Panc1 (cell line): ENCODE measurements at regions not wholly inside any gene's neighbourhood (a gene's known extent, or its start where the extent isn't known, plus 50 kb on each side); places are given as distances from the start of the nearest gene placed in this dataset.

Experiments used
- ATAC-seq: fragments of 200-7000 bp; cut with Tn5 transposase; 2 replicates; pipeline ENCODE4 v1.9.1; 2020; ENCODE audit warnings: mild to moderate bottlenecking, moderate library complexity
- BruUV-seq: library from RNA; stranded (reverse); fragments of 400-500 nt; replicated peaks from 2 replicates; lab custom pipeline; 2021; lab: Mats Ljungman, UMichigan
- CTCF ChIA-PET: fragments of 300-600 bp; sonication (Branson Sonifier 250); formaldehyde crosslinking; loops from one replicate; lab custom pipeline; 2022; ENCODE audit warnings: antibody characterized with exemption; lab: Charles Lee
- POLR2A ChIA-PET: fragments of 300-600 bp; sonication (Branson Sonifier 250); formaldehyde crosslinking; loops from one replicate; lab custom pipeline; 2022; ENCODE audit warnings: antibody characterized with exemption; lab: Charles Lee
- DNase-seq: peaks from one replicate; pipeline ENCODE4 v3.0.0-alpha.2; 2010; ENCODE audit warnings: low read depth, low spot score
- H3K27ac ChIP-seq: 2 replicates; pipeline ENCODE4 v1.5.1; 2011; ENCODE audit warnings: mild to moderate bottlenecking, low read length, inconsistent platforms
- H3K27me3 ChIP-seq: fragments of 200-500 bp; sonication (Bioruptor generic); 2 replicates; pipeline ENCODE4 v1.6.0; 2014; ENCODE audit warnings: low read length, inconsistent platforms; ENCODE audit not compliant: control insufficient read depth, insufficient read depth
- H3K36me3 ChIP-seq: fragments of 200-500 bp; sonication (Bioruptor generic); 2 replicates; pipeline ENCODE4 v1.5.1; 2014; ENCODE audit warnings: inconsistent platforms, mild to moderate bottlenecking, low read length, moderate library complexity; ENCODE audit not compliant: control insufficient read depth, insufficient read depth
- H3K4me1 ChIP-seq: 2 replicates; pipeline ENCODE4 v1.5.1; 2011; ENCODE audit warnings: inconsistent platforms, mild to moderate bottlenecking, low read length, moderate library complexity; ENCODE audit not compliant: control insufficient read depth, insufficient read depth
- H3K4me3 ChIP-seq, 2 experiments: 2 replicates each; pipeline ENCODE4 v1.5.1; 2011 to 2012; ENCODE audit warnings: low read depth in 2 of 2, low read length in 2 of 2, mild to moderate bottlenecking in 2 of 2, inconsistent platforms in 1 of 2, moderate library complexity in 1 of 2
- H3K9me3 ChIP-seq: fragments of 200-500 bp; sonication (Bioruptor generic); 2 replicates; pipeline ENCODE4 v1.5.1; 2014; ENCODE audit warnings: low read depth, mild to moderate bottlenecking, inconsistent platforms, low read length, moderate library complexity; ENCODE audit not compliant: control insufficient read depth, insufficient read depth
- CTCF ChIP-seq: fragments of 450-650 bp; IDR thresholded peaks from 2 replicates; pipeline ENCODE4 v1.5.1; 2017; ENCODE audit warnings: mild to moderate bottlenecking
- POLR2AphosphoS5 ChIP-seq: IDR thresholded peaks from 2 replicates; pipeline ENCODE4 v1.6.1; 2012; ENCODE audit warnings: mild to moderate bottlenecking, low read depth, low read length, moderate library complexity
- REST ChIP-seq, 2 experiments: IDR thresholded peaks; 2 replicates each; pipeline ENCODE4 v1.6.1; 2011 to 2012; ENCODE audit warnings: low read depth in 2 of 2, control low read depth in 1 of 2, low read length in 1 of 2, mild to moderate bottlenecking in 1 of 2, moderate library complexity in 1 of 2; ENCODE audit not compliant: insufficient read depth in 1 of 2
- SIN3A ChIP-seq: IDR thresholded peaks from 2 replicates; pipeline ENCODE4 v1.6.1; 2012; ENCODE audit warnings: low read depth, mild to moderate bottlenecking, low read length, moderate library complexity, borderline replicate concordance; ENCODE audit not compliant: insufficient read depth
- TCF7L2 ChIP-seq: IDR thresholded peaks from 2 replicates; pipeline ENCODE4 v1.6.1; 2011; ENCODE audit warnings: mild to moderate bottlenecking, low read depth, low read length, inconsistent platforms
- in situ Hi-C: cut with HindIII; loops from 2 replicates; pipeline ENCODE4 v1.10.0; 2016; ENCODE audit warnings: low sequenced_read_pairs, low pct_unique_long_range_greater_than_20kb
- intact Hi-C: fragments of 100-400 bp; cut with micrococcal nuclease; formaldehyde crosslinking; loops from one replicate; pipeline ENCODE4 v1.10.0; 2022; ENCODE audit not compliant: unreplicated experiment

- CTCF ChIA-PET, result no interaction called here
- intact Hi-C loops, result no loop called here
- no peak overlapping the region for H3K4me3 ChIP-seq
- no peaks in the 10 kb centered on the region for H3K36me3 ChIP-seq
- H3K27ac ChIP-seq, result no peak overlapping the region
- H3K9me3 ChIP-seq, result no peaks in the 10 kb centered on the region
- no peak for TF ChIP-seq CTCF
- TF ChIP-seq REST (IDR thresholded peaks at IDR 0.05; ENCODE audit: insufficient read depth in 1 of 2, low read depth in 2 of 2, low read length in 1 of 2), result no peak
- TF ChIP-seq POLR2AphosphoS5, result no peak
- no peak for TF ChIP-seq SIN3A
- TF ChIP-seq TCF7L2, result no peak
- ATAC-seq, result no peak
- in situ Hi-C loops, result no loop called here
- no peaks in the 10 kb centered on the region for H3K4me1 ChIP-seq
- no TSS peak for BruUV-seq
- DNase-seq, result no peak
- no peaks in the 10 kb centered on the region for H3K27me3 ChIP-seq
- POLR2A ChIA-PET, result no interaction called here
Observed at GRCh38 chr5:164392531-164392930, 887.1 kb downstream of the MAT2B start.

- CTCF ChIA-PET, result no interaction called here
Observed at GRCh38 chr5:164394686-164395194, 889.3 kb downstream of the MAT2B start.

More at GRCh38 chr5:164394686-164395194, 889.3 kb downstream of the MAT2B start:
- in situ Hi-C loops, result no loop called here
- Histone ChIP-seq H3K9me3 (no peaks in the 10 kb centered on the region), H3K27ac (no peak overlapping the region), H3K4me1 (no peaks in the 10 kb centered on the region), H3K4me3 (no peak overlapping the region), H3K27me3 (no peaks in the 10 kb centered on the region), H3K36me3 (no peaks in the 10 kb centered on the region)
- POLR2A ChIA-PET, result no interaction called here
- DNase-seq (no peak), ATAC-seq (no peak)
- TF ChIP-seq TCF7L2 (no peak), CTCF (no peak), SIN3A (no peak), REST (IDR thresholded peaks at IDR 0.05; ENCODE audit: insufficient read depth in 1 of 2, low read depth in 2 of 2, low read length in 1 of 2) (no peak), POLR2AphosphoS5 (no peak)
- intact Hi-C loops, result no loop called here
- no TSS peak for BruUV-seq
